ENCODE measurements at regions not wholly inside any gene's neighbourhood (a gene's known extent, or its start where the extent isn't known, plus 50 kb on each side); places are given as distances from the start of the nearest gene placed in this dataset.
"Not testable (repeated sequence)": the region's sequence is repeated elsewhere in the genome, so short reads cannot be mapped to it uniquely, and the experiment has no call there.

DNA sequence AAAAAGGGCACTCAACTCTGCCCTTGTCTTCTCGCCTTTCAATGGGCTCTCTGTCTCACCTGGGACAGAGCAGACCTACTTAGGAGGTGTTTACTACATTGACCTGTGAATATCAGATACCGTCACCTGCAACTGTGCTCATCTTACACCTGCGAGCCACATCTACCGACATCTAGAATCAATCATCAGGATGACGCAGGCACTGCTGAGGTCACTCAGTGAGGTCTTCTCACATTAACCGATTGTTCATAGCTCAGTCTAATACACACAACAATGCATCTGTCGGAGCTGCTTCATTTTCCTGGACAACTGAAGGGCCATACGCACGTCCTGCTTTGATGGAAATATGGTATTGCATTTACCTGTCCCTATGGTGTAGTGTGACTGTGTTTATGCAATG is 211.9 kb downstream of the FGF9 start:
- no peak for DNase-seq

- no peak for DNase-seq
These were observed 212.8 kb downstream of the FGF9 start for GRCh38 chr13:21883713-21884112.

GRCh38 chr13:21884299-21884909 is 213.5 kb downstream of the FGF9 start:
- DNase-seq = no peak

DNA sequence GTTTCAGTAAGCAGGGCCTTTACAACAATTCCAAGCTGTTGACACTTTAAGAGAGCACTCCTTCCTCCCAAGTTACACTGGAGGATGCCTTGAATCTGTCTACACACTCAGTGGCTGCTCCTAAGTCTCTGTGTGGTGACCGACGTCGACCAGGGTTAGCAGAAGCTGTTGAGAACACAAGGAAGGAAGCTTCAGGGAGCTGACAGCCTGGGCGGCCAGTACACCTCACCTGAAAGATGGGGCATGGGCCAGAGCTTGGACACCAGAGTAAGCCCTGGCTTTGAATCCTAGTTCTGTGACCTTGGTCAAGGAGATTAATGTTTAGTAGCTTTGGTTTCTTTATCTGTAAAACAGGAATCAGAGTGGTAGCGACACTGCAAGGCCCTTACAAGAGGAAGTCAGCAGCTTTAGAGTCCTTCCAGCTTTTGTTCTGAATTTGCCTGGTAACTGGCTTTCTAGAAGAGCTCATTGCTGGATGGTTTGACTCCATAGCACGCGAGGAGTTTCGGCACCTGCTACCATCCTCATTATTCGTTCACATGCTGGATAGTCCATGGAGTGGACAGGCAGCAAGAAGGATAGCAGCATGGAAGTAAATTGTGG is 214.2 kb downstream of the FGF9 start:
- no peak for DNase-seq

- no peak for DNase-seq
These were observed 214.9 kb downstream of the FGF9 start for GRCh38 chr13:21885714-21886224.

GRCh38 chr13:21889651-21890050 is 218.8 kb downstream of the FGF9 start:
- no peak for DNase-seq

GRCh38 chr13:21890220-21890619 is 219.3 kb downstream of the FGF9 start:
- not testable (repeated sequence) for DNase-seq

DNA sequence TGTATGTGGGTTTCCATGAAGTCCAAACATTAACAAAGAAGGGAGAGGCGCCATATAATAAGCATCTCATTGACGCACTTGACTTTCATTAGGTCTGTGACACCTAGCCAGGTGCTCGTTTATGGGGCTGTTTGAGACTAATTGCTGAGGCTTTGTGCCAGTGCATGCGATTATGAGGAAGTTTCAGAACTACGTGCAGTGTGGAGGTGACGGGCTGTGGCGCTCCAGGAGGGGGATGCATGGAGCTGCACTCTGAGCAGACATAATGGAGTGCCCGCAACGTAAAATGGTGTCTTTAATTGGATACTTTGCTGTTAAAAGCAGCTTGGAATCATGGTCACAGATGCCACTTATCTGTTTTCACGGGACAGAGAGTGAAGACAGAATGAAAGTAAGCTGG is 223.2 kb downstream of the FGF9 start:
- DNase-seq = no peak

DNA sequence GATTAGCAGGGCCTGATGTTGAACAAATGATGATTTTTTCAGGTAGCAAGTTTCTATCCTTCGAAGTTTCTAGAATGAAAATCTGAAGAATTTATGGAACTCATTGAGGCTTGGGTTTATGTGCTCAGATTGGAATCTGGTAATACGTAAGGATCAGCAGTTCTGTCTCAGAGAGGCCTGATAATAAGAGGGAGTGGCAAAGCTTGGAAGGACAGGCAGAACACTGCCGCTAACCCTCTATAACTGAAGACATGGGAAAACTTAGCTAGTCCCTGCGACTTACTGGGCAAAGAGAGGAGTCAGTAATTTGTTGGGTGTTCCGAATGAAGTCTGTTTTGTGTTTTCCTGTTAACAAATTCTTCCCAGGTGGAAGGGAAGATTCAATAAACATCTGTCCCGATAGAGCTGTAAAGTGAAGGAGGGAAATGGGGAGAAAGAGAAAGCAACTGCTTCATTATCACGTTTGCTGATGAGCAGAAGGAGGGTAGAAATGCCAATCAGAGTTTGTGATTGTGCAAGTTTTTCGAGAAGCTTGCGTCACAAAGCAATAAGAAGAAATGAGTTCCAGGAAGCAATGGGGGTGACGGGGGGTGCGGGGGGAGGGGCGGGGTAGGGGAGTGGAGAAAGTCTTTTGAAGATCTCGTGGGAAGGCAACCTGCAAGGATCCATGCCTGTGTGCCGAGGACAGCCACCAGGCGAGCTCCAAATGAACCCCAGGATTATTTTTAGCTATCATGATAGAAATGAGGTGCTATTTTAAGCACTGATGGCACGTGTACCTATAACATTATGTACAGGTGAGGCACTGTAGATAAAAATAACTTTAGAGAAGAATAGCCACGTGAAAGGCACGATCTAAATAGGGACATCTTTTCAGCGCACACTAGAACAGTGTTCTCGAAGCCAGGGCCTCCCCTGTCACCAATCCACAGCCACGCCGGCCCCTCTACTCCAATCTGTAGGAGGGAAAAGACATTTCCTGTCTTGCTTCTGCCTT is 224.1 kb downstream of the FGF9 start:
- DNase-seq = no peak

- DNase-seq = no peak
These were observed 224.9 kb downstream of the FGF9 start for GRCh38 chr13:21895779-21896178.

GRCh38 chr13:21897161-21897560 is 226.3 kb downstream of the FGF9 start:
- no peak for DNase-seq

- DNase-seq = no peak
These were observed 227.6 kb downstream of the FGF9 start for GRCh38 chr13:21898459-21898858.

GRCh38 chr13:21898945-21899344 is 228.1 kb downstream of the FGF9 start:
- no peak for DNase-seq

- DNase-seq = no peak
These were observed 230.5 kb downstream of the FGF9 start for GRCh38 chr13:21901336-21901735.

- DNase-seq = no peak
These were observed 231.2 kb downstream of the FGF9 start for GRCh38 chr13:21901811-21902708.

DNA sequence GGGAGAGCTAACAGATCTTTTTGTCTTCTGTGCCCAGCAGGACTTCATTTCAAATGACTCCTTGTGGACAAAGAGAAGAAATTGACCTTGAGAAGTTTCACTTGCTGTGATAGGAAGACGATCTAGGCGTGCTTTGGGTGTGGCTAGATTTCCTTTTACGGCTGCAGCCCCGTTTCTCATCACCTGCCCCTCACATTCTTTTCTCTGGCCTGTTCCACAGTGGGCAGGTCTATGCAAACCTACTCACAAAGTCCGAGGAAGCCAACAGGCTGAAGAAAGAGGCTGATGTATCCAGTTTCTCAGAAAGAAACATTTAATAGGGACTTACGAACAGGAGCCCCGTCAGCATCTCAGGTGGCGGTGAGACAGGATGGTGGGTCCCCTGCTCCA is 231.8 kb downstream of the FGF9 start:
- DNase-seq = no peak

- no peak for DNase-seq
These were observed 234.6 kb downstream of the FGF9 start for GRCh38 chr13:21905486-21905885.

DNA sequence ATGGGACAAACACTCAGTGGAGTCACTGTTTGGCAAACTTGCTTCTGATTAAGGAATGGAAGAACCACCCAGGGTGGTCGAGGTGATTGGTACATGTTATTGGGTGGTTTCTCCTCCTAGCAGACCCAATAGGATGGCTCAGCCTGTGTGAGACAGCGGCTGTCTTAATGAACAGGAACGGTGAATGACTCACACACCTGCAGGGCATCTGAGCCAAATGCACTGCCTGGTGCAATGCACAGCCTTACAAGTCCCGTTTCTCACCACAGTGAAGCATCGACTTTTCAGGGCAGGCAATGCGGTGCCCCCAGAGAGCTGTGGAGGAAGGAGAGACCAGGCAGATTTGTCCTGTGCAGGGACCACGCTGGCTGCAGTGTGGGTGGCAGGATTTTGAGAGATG is 238.5 kb downstream of the FGF9 start:
- DNase-seq = no peak

GRCh38 chr13:21910546-21910945 is 239.7 kb downstream of the FGF9 start:
- DNase-seq = no peak

- DNase-seq = no peak
These were observed 240.9 kb downstream of the FGF9 start for GRCh38 chr13:21911646-21912298.

DNA sequence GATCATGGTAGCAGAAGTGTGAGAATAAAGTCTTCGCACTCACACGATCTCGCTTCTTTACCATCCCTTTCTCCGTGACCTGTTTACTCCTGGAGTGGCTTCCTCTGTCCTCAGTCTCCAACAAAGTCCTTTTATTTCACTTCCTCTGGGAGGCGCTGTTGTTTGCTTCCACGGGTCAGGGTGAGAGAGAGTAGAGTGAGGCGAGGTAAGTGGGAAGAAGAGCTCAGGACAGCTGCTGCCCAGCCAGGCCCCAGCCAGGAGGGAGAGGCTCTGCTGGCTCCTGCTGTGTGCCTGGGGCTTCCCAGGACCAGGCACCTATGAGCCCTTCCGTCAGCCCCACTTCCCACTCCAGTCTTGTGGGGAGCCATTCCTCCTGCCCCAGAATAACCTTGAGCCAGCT is 242.1 kb downstream of the FGF9 start:
- DNase-seq = no peak
